TTC549 (cell line): ENCODE measurements at regions not wholly inside any gene's neighbourhood (a gene's known extent, or its start where the extent isn't known, plus 50 kb on each side); places are given as distances from the start of the nearest gene placed in this dataset.

Source experiments
- FAIRE-seq: peaks from 2 replicates; lab custom pipeline; 2012; peaks lifted over from hg19 to GRCh38; lab: Jason Lieb, UNC

DNA sequence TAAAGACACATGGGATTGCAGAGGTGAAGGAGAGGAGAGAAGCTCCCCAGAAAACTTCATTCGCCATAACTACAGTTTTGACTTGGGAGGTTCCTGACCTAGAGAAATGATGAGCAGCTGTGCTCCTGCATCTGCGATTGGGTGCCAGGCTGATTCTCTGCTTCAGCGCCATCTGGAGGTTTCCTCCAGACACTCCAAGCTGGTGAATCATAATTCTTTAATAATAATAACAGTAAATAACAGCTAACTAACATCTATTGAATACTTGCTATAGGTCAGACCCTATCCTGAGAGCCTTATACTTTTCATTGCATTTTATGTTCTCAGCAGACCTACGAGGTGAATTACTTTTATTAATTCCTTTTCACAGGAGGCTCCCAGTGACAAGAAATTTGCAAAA lies 575.8 kb downstream of the TOX3 start:
- no peak for FAIRE-seq

DNA sequence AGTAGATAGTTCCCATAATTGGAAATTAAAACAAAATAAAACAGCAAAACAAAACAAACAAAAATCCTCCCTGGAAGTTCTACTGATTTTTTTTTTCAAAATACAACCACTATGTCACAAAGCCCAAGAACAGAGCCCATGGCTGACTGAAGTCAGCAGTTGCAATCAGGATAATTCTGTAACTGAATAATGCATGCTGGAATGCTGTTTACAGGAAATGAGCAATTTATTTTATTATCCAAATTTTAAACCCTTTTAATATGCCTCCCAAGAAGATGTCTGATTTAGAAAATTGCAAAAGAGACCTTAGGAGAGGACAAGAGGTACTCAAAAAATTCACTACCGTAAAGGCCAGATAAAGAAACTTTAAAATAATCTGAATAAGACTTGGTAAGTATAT lies 578.2 kb downstream of the TOX3 start:
- FAIRE-seq, result no peak

DNA sequence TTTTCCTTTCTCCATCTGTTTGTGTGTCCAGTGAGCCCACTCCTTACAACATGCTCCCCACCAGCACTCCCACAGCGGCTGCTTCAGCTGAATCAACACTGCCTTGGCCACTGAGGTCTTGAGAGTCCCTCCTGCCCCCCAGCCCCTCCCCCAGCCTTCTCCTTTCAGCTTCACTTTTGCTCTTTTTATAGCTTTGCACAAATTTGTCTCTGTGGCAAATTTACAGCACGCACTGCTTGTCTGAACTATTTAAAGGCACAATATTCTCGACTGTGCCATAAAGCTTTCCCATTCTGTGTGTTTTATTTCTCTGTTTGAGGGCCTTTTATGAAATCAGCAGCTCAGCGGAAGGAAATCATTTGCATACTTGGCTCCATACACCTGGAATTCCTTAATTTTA lies 579.3 kb downstream of the TOX3 start:
- no peak for FAIRE-seq

DNA sequence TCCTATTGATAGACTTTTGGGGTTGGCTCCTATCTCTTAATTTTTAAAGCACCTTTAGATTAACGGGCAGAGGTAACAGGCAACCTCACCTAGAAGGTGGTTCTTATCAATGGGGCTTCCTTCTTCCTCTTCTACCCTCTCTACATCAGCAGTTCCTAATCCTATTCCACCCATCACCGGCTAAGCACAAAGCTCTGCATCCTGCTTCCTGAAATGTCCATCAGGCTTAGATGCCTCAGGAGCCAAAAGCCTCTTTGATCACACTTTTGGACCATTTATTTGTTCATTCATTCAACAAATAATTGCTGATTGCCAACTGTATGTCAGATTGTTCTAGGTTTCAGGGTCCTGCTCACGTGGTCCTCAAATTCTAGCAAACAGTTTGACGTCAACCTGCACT lies 586.0 kb downstream of the TOX3 start:
- FAIRE-seq, result no peak

DNA sequence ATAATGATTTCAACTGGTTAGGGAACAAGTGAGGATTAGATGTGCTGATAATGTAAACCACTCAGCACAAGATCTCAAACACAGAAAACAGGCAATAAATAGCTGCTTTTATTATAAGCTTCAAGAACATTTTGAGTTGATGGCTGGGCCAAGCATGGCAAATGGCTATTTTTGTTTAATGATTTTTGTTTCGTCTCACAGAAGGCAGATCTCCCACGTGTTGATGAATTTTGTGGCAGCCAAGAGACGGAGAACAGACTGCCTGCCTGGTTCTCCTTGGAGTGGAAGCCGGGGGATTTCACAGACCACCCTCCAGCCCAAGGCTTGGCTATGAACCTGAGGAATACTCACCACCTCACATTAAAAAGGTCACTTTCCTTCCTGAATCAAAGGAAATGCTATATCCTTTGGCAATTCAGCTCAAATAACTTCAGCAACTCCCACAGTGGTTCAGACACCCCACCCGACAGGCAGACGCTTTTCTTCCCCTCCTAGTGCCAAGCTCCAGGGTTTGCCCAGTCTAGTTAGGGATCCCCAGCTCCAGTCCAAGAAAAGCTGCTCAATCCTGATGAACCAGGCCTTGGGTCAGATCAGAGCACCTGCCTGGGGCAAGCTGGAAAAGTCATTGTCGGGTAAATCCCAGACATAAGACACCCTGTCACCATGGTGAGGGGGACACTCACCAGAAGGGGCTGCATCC lies 593.5 kb downstream of the TOX3 start:
- FAIRE-seq, result no peak

DNA sequence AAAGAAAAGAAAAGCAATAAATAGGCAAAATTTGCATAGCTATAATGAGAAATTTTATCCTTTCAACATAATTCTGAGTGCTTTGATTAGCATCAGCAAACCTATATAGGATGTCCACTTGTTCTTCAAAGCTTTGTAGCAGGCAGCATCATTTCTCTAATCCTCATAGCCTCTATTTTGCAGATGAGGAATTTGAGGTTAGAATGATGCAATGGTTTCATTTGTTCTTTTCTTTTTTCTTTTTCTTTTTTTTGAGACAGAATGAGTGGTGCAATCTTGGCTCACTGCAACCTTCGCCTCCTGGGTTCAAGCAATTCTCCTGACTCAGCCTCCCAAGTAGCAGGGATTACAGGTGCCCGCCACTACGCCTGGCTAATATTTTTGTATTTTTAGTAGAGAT lies 594.4 kb downstream of the TOX3 start:
- no peak for FAIRE-seq

DNA sequence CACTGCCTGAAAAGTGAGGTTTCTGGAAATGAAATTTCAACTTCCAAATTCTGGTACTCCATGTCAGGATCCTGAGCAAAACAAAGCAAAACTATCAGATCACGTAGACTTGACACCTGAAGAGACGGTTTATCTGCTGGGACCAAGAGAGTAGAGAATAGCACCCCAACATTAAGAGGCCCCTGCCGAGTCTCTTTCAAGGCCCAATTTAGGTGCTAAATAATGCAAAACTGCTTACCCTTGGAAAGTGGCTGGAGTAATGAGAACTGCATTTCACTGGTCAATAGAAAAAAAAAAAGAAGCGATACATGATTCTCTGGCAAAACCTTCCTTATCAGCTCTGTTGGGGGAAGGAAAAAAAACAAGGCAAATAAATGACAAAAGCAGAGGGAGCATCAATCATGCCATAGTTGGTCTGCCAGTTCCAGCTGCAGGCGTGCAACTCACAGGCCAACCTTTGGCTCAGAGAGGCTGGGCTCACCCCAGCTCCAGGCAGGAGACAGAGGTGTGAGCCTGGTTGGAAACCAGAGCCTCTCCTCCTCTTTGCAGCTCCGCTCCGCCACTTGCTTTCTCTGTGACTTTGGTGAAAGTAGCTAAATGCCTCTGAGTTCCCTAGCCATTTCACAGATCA lies 595.2 kb downstream of the TOX3 start:
- no peak for FAIRE-seq

DNA sequence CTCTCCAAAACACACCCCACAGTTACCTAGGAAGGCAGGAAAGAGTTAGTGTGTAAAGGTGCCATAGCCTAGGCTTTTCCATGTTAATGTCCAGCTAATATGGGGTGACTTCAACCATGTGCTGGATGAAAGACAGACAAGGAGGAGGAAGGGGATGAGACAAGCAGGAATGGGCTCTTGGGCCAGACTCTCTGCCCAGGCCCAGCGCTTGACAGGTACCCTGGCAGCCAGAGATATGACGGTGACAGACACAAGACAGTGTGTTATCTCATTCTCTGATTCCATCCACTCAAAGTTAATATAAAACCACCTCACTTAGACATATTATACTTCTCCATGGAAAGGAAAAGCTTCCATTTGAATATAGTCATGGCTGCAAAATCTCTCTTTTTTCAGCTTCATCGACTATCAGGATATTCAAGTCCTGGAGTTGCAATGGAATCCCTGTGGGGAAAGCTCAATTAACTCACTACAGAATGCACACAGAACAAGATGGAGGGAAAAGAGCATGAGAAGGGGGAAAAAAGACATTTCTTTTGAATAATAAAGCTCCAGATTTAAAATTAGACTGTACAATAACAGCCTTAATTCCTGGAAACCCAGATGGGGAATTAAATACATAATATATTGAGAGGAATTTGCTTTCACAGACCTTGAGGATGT lies 596.7 kb downstream of the TOX3 start:
- no peak for FAIRE-seq

DNA sequence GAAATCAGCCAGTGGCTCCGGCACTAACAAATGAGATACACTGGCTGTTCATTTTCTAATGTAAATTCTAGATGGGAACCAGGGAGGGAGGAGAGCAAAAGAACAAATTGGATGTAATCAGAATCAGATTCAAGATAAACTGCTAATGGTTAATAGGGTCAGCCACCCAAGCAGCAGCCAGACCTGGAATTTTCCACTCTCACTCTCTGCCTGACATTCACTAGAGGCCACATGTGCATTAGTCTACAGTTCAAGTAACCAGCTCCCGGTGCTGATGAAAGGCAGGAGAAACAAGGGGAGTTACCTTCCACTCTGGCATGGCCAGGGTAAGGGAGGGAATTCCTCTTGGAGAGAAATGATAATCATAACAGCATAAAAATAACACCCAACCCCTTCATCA lies 597.7 kb downstream of the TOX3 start:
- no peak for FAIRE-seq

DNA sequence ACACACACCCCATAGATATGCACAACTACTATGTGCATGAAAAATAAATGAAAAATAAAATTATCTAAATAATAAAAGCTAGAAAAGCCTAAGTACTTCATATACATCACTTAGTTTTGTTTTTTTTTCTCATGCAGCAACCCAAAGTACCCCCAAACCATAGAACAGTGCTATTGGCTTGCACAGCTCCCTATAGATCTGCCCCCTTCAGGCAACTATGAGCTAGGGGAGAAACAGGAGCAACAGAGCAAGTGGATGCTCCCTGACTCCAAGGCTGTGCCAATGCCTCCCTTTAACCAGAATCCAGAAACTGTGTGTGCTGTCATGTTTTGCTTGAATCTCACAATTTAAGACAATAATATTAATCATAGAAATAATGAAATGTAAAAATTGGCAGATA lies 605.5 kb downstream of the TOX3 start:
- no peak for FAIRE-seq

DNA sequence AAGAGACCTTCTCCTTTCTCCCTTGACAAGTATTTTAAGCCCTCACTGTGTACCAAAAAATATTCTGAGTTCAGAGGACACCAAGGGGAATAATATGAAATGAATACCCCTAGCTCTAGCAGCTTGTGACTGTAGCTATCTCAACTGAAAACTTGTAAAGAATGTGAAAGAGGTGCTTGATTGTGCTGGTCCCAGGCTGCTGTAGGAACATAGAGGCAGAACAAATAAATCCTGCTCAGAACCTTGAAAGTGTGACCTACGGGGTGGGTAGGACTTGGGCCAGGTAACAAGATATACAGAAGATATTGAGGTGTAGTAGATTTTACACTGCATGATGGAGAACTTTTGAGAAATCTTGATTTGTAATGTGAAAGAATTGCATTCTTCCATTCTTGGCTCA lies 606.8 kb downstream of the TOX3 start:
- no peak for FAIRE-seq

DNA sequence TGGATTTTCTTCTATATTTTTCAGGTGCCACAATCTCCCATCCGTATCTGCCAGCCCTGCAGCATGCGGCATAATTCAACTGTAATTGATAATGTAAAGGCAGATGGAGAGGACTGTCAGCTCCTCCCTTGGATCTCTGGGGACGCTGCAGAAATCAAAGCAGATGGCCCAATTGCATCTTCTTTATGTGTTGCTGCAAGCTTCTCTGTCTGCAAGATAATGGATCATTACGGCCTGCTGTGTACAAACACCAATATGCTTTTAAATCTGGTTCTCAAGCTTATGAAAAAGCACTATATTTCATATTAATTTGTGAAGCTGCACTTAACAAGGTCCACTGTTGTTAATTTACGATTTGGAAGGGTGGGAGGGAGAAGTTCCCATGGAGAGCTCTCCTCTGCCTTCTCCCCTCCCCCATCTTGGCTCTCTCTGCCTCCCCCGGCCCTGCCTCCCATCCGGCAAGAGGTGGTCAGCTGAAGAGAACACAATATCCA lies 607.5 kb downstream of the TOX3 start:
- no peak for FAIRE-seq

DNA sequence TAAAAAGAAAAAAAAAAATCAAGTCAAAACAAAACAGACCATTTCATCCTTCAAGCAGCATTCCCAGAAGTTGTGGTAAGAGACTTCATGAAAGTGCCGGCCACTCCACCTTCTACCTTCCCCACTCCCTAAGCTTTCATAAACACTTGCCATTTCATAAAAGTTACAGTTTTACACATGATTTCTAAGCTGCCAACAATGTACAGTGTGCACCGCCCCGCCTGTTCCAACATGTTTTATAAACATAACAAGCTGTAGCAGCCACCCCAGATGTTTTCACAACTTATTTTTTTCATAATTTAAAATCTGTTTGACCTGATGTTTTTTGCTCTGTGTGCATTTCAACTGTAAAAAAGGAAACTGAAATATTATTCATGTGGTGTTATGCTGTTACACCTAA lies 608.1 kb downstream of the TOX3 start:
- FAIRE-seq, result no peak

DNA sequence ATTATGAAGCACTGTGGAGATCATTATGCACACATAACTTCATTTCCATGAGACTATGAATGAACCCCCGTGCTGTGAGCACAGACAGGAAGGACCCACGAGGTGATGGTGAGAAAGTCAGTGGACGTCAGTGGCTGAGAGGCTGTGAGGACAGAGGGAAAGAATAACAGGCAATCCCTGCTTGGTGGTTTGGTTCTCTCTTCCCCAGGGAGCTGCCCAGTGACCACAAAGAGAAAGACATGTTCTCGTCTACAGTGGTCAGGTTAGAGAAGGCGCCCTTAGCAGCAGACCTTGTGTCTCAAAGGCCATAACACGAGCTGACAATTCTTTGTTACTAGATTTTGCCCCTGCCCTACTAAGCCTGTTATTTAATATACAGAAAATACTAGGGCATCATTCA lies 609.2 kb downstream of the TOX3 start:
- no peak for FAIRE-seq

DNA sequence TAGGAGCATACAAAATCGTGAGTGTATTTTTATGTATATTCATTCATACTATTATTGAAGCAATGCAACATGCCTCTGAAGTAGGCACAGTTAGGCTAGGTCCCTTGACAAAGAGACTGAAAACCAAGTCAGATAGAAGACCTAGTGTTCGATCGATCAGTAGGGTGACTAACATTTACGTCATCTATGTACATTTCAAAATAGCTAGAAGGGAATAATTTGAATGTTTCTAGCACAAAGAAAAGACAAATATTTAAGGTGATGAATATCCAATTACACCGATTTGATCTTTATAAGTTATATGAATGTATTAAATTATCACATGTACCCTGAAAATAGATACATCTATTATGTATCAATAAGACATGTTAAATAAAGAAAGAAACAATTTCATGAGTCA lies 610.1 kb downstream of the TOX3 start:
- FAIRE-seq, result no peak

DNA sequence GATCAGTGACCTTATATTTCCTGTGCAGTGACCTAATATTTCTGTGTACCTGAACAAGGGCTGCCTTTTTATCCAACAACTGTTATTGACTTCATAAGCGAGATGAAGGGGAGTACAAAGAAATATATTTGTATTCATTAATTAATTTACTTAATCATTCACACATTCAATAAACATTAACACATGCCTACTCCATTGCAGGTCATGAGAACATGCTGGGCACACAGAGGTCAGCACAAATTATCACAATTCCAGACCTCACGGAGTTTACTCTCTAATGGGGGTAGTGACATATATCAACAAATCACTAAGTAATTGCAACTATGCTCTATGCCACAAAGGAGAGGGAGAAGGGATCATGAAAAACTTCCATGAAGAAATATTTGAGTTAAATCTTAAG lies 614.6 kb downstream of the TOX3 start:
- FAIRE-seq, result no peak

DNA sequence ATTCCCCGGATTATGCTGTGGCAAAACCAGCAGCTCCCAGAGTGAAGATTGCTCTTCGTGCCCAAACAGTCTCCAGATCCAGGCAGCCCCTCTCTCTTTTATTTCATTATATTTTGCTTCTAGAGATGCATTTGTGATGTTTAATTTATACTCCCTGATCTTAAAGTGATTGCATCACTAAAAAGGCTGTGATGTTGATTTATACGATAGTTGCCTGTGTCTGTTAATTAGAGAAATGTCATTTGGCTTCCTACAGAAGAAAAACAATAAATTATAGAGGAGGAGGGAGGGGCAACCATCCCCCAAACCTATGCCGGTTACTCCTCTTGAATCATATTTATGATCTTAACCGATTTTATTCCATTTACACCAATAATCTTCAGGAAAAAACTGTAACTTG lies 615.3 kb downstream of the TOX3 start:
- FAIRE-seq, result no peak

DNA sequence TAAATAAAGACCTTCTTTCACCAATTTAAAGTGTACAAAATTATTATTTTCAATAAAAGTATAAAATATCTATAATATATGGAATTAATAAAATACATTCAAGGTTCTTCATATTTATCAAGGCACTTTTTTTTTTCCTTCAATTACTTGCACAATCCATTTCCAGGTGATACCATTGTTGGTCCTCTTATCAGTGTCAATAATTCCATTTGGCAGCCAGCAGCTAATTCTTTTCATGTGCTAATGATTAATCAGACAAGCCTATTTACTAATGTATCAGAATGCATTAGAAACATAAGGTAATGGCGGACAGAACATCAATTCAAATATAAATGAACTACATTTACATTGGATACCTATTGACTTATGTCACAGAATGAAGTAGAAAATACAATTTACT lies 622.2 kb downstream of the TOX3 start:
- no peak for FAIRE-seq

DNA sequence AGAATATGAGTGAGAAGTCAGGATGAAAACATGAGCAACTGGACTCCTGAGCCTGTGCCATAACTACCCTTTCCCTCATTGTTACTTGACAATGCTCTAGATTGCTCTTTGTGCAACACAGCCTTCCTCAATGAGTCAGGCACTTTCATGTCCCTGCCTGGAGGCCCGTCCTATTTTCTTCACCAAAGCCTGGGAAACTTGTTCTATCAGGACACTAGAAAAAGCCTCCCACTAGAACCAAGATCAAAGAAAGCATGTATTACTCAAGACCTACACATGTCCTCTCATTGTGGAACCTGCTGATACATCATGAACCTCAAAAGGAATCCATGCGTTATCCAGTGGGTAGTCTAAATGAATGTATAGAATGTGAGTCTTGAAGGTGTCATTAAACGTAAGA lies 624.5 kb downstream of the TOX3 start:
- FAIRE-seq, result no peak

DNA sequence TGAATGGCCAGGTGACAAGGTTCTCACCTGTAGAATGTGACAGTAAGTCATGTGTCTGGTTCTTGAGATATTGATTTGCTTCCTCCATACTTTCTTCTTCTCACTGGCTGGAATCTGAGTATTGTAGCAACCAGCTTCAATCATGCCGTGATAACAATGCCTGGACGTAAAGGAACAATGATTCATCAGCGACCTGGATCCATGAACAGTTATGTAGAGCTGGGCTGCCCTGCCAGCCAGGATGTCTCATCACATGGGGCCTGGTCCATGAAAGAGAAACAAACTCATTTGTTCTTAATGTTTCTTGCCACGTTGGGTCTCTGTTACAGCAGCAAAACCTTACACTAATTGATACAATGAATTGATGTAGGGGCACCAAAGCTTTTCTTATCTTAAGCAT lies 627.2 kb downstream of the TOX3 start:
- FAIRE-seq, result no peak

DNA sequence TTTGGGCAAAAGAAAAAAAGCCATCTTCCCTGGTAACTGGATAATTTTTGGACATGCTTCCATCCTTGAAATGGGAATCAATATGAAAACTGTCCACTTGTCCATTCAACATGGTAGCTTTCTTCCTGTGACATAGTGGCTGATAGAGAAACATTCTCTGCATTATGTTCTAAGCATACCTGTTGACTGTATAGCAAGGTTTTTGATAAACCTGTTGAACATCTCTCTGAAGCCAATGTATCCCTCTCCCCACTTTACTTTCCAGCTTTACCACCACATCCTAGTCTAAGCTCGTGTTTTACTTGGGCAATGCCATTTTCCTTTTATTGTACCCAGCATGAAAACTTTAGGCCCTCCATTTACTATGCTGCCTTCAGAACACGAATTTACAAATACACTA lies 630.1 kb downstream of the TOX3 start:
- FAIRE-seq, result no peak

DNA sequence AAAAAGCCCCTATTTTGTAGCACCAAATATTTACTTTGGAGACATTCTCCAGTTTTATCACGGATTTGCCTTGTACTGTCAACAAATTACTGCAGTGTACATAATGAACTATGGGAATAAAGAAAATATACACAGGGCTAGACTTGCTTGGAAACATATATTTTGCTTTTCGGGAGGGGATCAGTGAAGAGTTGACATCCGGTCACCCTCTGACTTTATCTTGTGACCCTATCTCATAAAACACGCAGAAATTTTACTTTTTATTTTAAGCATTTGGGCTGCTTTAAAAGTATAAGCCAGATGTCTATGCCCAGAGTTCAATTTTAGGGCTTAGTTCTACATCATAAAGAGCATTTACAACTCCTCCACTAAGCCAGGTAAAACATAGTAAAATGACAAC lies 630.7 kb downstream of the TOX3 start:
- no peak for FAIRE-seq

DNA sequence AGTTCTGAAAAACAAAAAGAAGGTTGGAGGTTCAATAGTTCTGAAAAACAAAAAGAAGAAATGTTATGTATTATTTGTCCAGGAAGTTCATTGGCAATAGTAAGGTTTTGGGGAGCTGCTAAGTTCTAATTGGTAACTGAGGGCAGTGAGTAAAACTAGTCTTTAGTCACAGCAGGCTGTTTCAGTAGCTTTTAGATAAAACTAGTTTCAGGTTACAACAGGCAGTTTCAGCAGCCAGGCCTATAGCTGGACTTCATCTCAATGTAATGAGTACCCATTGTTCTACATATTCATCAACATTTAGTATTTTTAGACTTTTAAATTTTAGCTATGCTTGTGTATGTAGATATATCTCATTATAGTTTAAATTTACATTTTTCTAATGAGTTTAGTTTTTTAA lies 639.3 kb downstream of the TOX3 start:
- FAIRE-seq, result no peak

DNA sequence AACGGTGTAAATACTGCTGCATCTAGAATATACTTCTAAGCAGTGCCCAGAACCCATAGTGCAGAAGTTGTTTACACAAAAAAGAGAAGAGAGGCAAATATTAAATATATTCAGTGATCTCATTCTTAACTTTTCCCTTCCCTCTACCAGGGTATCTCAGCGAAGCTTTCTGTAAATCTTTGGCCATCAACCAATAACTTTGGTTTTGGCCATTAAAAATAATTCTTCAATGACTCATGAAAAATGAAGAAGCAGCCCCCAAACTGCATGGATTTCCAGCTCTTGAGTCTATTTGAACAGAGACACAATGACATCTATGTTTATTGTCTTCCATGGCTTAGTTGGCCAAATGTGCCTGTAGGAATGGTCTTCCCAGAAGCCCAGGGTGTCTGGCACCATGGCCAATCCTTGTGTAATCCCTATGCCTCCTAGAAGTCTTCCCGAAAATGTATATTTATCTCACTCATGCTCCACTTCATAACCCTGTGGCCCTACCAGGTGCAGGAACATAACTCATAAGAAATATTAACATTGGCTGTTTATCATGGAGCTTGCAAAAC lies 646.6 kb downstream of the TOX3 start:
- no peak for FAIRE-seq
